ENCODE measurements at regions not wholly inside any gene's neighbourhood (a gene's known extent, or its start where the extent isn't known, plus 50 kb on each side); places are given as distances from the start of the nearest gene placed in this dataset.

DNA sequence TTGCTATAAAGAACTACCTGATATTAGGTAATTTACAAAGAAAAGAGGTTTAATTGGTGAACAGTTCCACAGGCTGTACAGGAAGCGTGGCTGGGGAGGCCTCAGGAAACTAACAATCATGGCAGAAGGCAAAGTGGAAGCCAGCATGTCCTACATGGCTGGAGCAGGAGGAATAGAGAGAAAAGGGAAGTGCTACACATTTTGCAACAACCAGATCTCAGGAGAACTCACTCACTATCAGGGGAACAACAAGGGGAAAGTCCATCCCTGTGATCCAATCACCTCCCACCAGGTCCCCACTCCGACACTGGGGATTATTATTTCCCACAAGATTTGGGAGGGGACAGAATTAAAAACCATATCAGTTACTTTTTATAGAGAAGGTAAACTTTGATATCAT, 273.5 kb upstream of the MMADHC start:
- Histone ChIP-seq H3F3A (ENCODE audit: insufficient read depth, low read length) (no peaks in the 10 kb centered on the region), H3K79me2 (ENCODE audit: insufficient read depth, low read length) (no peaks in the 10 kb centered on the region), H4K20me1 (ENCODE audit: insufficient read depth, low read length) (no peaks in the 10 kb centered on the region), H3K9ac (ENCODE audit: low read length) (no peak overlapping the region), H3K4me2 (ENCODE audit: low read length) (no peak overlapping the region), H3K36me3 (ENCODE audit: insufficient read depth, low read length) (no peaks in the 10 kb centered on the region), H3K4me1 (ENCODE audit: insufficient read depth, low read length, severe bottlenecking) (no peaks in the 10 kb centered on the region), H3K27ac (ENCODE audit: low read depth, low read length, poor library complexity, severe bottlenecking) (no peak overlapping the region), H3K9me3 (ENCODE audit: low read length) (no peaks in the 10 kb centered on the region), H2AFZ (ENCODE audit: low read length) (no peak overlapping the region), H3K4me3 (ENCODE audit: low read depth, low read length, poor library complexity, severe bottlenecking) (no peak overlapping the region), H3K9me2 (ENCODE audit: low read depth, low read length) (no peaks in the 10 kb centered on the region), H3K27me3 (ENCODE audit: insufficient read depth, low read length) (no peaks in the 10 kb centered on the region)
- TF ChIP-seq EZH2 (IDR thresholded peaks at IDR 0.05; ENCODE audit: borderline replicate concordance, low read length), result no peak
- TF ChIP-seq, protein P1, sequence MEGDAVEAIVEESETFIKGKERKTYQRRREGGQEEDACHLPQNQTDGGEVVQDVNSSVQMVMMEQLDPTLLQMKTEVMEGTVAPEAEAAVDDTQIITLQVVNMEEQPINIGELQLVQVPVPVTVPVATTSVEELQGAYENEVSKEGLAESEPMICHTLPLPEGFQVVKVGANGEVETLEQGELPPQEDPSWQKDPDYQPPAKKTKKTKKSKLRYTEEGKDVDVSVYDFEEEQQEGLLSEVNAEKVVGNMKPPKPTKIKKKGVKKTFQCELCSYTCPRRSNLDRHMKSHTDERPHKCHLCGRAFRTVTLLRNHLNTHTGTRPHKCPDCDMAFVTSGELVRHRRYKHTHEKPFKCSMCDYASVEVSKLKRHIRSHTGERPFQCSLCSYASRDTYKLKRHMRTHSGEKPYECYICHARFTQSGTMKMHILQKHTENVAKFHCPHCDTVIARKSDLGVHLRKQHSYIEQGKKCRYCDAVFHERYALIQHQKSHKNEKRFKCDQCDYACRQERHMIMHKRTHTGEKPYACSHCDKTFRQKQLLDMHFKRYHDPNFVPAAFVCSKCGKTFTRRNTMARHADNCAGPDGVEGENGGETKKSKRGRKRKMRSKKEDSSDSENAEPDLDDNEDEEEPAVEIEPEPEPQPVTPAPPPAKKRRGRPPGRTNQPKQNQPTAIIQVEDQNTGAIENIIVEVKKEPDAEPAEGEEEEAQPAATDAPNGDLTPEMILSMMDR (IDR thresholded peaks at IDR 0.05; ENCODE audit: low read length), result no peak

DNA sequence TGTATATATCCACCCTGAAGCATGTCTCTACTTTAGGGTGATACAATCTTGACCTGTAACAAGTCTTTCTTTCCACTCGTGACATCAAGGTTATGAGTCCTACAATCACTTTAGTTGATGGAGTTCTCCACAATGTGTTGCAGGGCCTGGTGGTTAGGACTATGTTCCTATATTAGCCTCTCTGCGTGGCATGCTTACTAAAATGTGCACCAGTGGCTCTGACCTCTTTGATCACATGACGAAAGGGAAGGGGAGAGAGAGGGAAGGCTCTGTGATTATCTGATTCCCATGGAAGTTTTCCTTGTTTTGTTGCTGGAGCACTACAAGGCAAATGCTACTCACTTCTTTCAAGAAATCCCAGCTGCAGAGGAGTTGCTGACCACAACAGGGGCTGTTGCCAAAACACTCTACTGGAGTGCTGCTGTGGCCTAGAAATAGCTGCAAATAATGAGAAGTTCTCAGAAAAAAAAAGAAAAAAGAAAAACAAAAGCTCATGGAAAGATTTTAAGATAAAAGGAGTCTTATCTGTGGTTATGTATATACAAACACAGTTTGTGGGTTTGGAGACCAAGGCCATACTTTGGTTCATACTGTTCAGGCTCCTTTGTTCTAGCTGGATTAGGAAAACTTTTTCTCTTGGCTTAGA, 272.8 kb upstream of the MMADHC start:
- no peaks in the 10 kb centered on the region for H3K4me1 ChIP-seq (ENCODE audit: insufficient read depth, low read length, severe bottlenecking)
- TF ChIP-seq, protein P1 (IDR thresholded peaks at IDR 0.05; ENCODE audit: low read length), result no peak
- TF ChIP-seq EZH2 (IDR thresholded peaks at IDR 0.05; ENCODE audit: borderline replicate concordance, low read length), result no peak
- no peaks in the 10 kb centered on the region for H3F3A ChIP-seq (ENCODE audit: insufficient read depth, low read length)
- no peaks in the 10 kb centered on the region for H3K36me3 ChIP-seq (ENCODE audit: insufficient read depth, low read length)
- no peak overlapping the region for H3K4me3 ChIP-seq (ENCODE audit: low read depth, low read length, poor library complexity, severe bottlenecking)
- H3K79me2 ChIP-seq (ENCODE audit: insufficient read depth, low read length), result no peaks in the 10 kb centered on the region
- no peaks in the 10 kb centered on the region for H3K27me3 ChIP-seq (ENCODE audit: insufficient read depth, low read length)
- H4K20me1 ChIP-seq (ENCODE audit: insufficient read depth, low read length), result no peaks in the 10 kb centered on the region
- H3K9me3 ChIP-seq (ENCODE audit: low read length), result no peaks in the 10 kb centered on the region
- no peak overlapping the region for H2AFZ ChIP-seq (ENCODE audit: low read length)
- no peaks in the 10 kb centered on the region for H3K9me2 ChIP-seq (ENCODE audit: low read depth, low read length)
- no peak overlapping the region for H3K9ac ChIP-seq (ENCODE audit: low read length)
- no peak overlapping the region for H3K4me2 ChIP-seq (ENCODE audit: low read length)
- H3K27ac ChIP-seq (ENCODE audit: low read depth, low read length, poor library complexity, severe bottlenecking), result no peak overlapping the region

DNA sequence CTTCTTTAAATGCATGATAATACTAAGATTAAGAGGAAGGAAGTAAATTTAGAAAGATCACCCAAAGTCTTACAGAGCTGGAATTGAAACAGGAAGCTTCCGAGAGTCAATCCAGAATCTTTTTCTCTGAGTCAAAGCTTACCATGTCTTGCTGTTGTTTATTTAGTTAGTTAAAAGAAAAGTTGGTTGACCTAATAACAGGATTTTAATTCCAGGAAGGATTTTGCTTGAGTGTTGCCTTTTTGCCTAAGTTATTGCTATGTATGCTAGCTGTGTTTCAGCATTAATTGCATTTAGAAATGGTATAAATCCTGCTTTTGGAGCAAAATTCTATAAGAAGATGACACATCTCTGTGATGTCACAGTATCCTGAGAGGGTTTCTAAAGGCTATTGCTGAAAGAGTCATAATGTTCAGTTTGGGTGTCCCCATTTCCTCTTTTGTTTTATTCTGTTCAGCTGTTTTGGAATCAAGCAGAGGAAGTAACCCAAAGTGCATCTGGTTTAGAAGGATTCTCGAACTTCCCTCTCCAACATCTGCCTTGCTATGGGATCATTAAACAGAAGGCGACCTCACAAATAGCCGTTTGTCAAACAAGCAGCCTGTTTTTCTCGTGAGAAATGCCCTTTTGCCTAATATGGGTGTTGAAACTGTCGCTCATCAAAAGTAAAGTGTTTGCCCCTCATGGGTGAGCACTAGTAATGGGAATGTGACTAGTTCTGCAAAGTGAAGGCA, 271.5 kb upstream of the MMADHC start:
- TF ChIP-seq, protein P1 (IDR thresholded peaks at IDR 0.05; ENCODE audit: low read length), result no peak
- no peak for TF ChIP-seq EZH2 (IDR thresholded peaks at IDR 0.05; ENCODE audit: borderline replicate concordance, low read length)
- no peak overlapping the region for H3K27ac ChIP-seq (ENCODE audit: low read depth, low read length, poor library complexity, severe bottlenecking)
- H2AFZ ChIP-seq (ENCODE audit: low read length), result no peak overlapping the region

More for the DNA sequence above, 271.5 kb upstream of the MMADHC start:
- Histone ChIP-seq H3K9me2 (ENCODE audit: low read depth, low read length) (no peaks in the 10 kb centered on the region), H3F3A (ENCODE audit: insufficient read depth, low read length) (no peaks in the 10 kb centered on the region), H3K79me2 (ENCODE audit: insufficient read depth, low read length) (no peaks in the 10 kb centered on the region), H3K9ac (ENCODE audit: low read length) (no peak overlapping the region), H3K27me3 (ENCODE audit: insufficient read depth, low read length) (no peaks in the 10 kb centered on the region), H3K36me3 (ENCODE audit: insufficient read depth, low read length) (no peaks in the 10 kb centered on the region), H3K4me1 (ENCODE audit: insufficient read depth, low read length, severe bottlenecking) (no peaks in the 10 kb centered on the region), H3K9me3 (ENCODE audit: low read length) (no peaks in the 10 kb centered on the region), H3K4me2 (ENCODE audit: low read length) (no peak overlapping the region), H4K20me1 (ENCODE audit: insufficient read depth, low read length) (no peaks in the 10 kb centered on the region), H3K4me3 (ENCODE audit: low read depth, low read length, poor library complexity, severe bottlenecking) (no peak overlapping the region)
